NCI-H748 (cell line): ENCODE measurements at regions not wholly inside any gene's neighbourhood (a gene's known extent, or its start where the extent isn't known, plus 50 kb on each side); places are given as distances from the start of the nearest gene placed in this dataset.

Experiments used
- DNase-seq: peaks from one replicate; lab custom pipeline; 2025; ENCODE audit not compliant: unreplicated experiment; lab: John Stamatoyannopoulos, UW

DNA sequence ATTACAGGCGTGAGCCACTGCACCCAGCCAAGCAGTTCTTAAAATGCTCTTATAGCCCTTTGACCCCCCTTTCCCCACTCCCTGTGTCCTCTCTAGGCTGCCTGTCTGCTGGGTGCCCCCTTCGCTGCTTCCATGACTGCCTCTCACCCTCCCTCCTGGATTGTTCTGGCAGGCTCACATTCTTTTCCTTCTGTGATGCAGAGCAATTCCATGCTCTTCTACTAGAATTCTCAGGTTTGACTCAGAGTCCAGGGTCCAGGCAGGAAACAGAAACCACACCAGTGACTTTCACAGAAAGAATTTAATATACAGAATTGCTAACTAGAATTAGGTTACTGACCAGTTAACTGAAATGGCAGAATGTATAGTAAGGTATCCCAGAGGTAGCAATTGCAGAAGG, 244.8 kb downstream of the BAMBI start:
- DNase-seq = no peak

DNA sequence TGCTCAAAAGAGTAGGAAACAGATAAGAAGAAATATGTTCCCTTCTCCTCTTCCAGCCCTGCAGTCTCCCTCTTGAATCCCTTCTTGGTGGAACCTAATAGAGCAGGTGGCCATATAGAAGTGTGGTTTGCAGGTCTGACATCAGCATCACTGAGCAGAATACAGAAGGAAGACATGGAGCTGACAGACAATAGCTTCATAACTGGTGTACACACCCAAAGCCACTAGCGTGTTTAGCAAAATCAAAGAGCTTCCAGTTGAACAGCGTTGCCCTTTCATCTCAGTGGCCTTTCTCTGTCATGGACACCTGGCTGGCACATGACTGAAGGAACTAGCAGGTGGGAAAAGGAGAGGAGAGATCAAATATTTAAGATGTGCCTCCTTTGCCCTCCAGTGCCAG, 245.5 kb downstream of the BAMBI start:
- no peak for DNase-seq

DNA sequence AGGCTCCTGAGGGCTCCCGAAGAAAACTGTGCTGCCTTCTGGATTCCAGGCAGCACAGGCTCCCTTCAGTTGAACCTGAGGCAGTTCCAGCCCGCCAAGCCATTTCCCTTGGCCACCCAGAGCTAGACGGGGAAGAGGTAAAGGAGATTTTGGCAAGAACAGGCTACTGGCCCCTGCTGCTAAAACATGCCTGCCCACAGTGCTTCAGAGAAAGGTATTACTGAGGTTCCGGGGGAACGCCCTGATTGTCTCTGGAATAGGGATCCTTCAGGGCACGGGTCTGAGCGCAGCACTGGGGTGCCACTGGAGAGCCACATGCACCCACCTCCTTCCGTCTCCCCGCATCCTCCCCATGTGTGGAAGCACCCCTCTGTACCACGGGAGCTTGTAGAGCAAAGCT, 247.4 kb downstream of the BAMBI start:
- DNase-seq = no peak

- no peak for DNase-seq
These were observed 247.9 kb downstream of the BAMBI start for GRCh38 chr10:28925121-28925663.

- no peak for DNase-seq
These were observed 249.6 kb downstream of the BAMBI start for GRCh38 chr10:28926932-28927331.

- DNase-seq = peak; percentile 25
These were observed 251.2 kb downstream of the BAMBI start for GRCh38 chr10:28928484-28928883.

GRCh38 chr10:28929942-28930341, 252.6 kb downstream of the BAMBI start:
- DNase-seq = no peak

GRCh38 chr10:28930514-28931495, 253.5 kb downstream of the BAMBI start:
- no peak for DNase-seq

- no peak for DNase-seq
These were observed 257.7 kb downstream of the BAMBI start for GRCh38 chr10:28935061-28935460.

DNA sequence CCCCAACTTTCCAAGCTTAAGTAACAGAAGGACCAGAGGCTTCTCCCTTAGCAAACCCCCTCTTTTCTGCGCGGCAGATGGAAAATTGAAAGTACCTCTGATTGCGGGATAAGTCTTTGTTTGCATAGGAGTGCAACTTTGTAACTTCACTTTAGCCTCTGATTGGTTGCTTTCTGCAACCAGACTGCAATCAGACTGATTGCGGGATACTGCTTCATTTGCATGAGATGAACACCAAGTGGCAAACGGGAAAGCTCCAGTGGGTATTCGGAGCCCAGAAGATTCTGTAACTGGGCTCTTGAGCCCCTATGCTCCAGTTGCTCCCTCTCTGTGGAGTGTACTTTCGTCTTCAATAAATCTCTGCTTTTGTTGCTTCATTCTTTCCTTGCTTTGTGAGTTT, 260.6 kb downstream of the BAMBI start:
- no peak for DNase-seq

GRCh38 chr10:28938745-28939144, 261.4 kb downstream of the BAMBI start:
- no peak for DNase-seq

DNA sequence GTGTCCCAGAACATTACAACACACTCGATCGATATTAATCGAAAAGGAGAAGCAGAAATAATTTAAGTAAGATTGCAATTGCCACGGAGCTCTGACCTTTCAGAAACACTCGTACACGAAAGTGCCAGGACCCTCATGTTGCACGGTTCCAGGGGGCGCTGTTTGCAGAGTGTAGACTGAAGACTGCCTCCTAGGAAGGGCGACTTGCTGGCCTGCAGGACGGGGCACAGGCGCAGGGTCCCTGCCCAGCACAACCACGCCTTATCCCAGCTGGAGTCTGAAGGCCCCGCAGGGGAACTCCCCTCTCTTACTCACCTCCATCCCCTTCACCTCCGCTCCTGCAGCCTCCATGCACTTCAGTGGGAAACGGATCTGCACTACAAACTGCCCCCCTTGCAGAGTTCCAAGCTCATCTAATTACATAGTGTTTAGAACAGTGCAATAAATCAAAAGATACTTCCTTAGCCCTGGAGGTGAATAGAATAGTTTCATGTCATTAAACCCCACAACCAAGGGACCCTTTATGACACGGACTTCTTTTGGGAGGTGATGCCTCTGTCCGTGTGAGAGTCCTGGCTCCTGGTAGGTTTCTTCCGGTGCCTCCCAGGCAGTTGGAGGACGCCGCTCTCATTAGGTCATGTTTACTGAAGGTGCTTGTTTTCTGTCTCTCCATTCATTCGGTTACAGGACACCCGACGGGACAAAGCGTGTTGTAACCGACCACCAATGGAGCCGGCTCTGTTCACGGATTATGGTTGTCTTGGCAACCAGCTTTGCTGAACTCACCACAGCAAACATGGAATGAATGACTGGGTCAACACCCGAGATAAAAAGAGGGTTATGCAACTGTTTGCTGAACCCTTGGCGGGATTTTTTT, 262.2 kb downstream of the BAMBI start:
- peak; percentile 99 for DNase-seq

GRCh38 chr10:28940158-28940888, 263.0 kb downstream of the BAMBI start:
- peak; percentile 85 for DNase-seq

DNA sequence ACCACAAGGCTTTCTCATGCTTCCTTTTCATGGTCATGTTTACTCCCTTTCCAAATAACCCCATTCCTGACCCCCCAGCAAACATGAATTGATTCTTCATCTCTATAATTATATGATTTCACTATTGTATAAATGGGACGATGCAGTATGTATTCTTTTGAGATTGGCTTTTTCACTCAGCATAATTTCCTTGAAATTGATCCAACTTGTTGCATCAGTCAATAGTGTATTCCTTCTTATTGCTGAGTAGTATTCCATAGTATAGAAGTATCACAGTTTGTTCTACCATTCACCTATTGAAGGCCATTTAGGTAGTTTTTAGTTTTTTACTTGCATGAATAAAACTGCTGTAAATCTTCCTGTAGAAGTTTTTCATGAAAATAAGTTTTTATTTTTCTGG, 264.7 kb downstream of the BAMBI start:
- DNase-seq = peak; percentile 39

DNA sequence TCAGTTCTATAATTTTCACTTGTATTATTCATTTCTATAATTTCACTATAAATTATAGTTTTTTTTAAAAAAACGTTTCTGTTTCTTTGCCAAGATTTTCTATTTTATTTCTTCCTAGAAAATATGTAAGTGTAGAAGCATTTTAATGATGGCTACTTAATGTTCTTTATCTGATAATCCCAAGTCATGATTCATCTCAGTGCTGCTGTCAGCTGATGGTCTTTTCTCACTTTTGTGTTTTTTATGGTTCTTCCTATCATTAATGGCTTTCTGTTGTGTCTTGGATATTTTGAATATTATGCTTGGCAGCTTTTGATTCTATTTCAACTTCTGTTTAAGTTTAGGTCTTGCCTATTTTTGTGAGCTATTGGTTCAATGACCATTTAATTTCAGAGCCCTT, 268.6 kb downstream of the BAMBI start:
- DNase-seq = no peak

- no peak for DNase-seq
These were observed 269.2 kb downstream of the BAMBI start for GRCh38 chr10:28946479-28946878.

GRCh38 chr10:28947171-28947570, 269.9 kb downstream of the BAMBI start:
- no peak for DNase-seq

DNA sequence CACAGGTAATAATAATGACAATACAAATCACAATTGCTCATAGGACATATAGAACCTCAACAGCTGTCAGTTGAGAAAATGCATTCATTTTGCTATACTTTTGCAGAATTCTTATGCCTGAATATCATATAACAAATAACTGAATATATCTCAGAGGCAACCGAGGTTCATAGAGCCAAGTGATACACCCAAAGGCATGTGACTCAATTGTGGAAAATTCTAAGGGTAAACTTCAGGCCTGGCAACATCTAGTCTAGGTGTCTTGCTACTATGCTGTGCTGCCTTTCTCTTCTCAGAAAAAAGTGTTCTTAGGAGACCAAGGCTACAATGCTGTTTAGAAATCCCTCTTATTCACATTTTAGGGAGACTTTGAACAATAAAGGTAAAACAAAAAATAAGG, 270.7 kb downstream of the BAMBI start:
- DNase-seq = no peak

GRCh38 chr10:28949005-28950004, 272.0 kb downstream of the BAMBI start:
- no peak for DNase-seq

DNA sequence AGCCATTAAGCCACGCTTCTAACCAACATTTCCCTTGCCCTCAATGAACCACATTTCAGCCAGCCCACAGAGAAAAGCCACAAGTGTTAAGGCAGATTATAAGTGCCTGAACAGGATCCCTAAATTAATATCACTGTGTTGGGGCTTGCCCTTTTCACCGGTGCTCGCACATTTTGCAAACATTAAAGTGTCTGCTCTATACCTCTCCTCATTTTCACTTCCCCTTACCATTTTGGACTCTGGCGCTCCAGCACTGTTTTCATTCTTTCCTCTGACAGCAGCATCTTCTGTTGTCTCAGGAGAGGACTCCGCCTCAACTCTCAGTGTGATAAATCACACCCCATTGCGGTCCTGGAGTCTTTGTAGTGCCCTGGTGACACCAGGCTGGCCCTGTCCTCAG, 274.2 kb downstream of the BAMBI start:
- DNase-seq = no peak
